ENCODE measurements at regions not wholly inside any gene's neighbourhood (a gene's known extent, or its start where the extent isn't known, plus 50 kb on each side); places are given as distances from the start of the nearest gene placed in this dataset.

DNA sequence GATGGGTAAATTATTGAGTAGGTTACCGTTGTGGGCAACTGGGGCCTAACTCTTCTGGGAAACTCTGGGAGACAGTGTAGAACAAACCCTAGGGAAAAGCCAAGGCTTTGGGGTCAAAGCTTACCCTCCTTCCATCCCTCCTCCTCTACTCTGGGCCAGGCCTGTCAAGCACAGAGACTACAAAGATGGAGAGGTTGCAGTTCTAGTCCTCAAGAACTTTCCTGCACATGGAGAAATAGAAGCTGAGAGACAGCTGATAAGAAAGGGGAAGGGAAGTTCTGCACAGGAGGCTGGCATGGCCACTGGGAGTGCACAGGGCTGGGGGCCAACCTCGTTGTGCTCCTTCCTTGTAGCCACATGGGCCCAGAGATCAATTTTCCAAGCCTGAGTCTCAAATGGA lies 67.2 kb upstream of the ALX4 start:
- Histone ChIP-seq H3K36me3 (ENCODE audit: control insufficient read depth, insufficient read depth, low read length) (no peaks in the 10 kb centered on the region), H3K27me3 (ENCODE audit: control insufficient read depth, insufficient read depth, low read length) (no peaks in the 10 kb centered on the region), H3K79me2 (ENCODE audit: control insufficient read depth, insufficient read depth, low read length) (no peaks in the 10 kb centered on the region), H3K27ac (ENCODE audit: insufficient read depth, low read length) (no peak overlapping the region), H3K4me3 (replicated peaks in 1 of 4; ENCODE audit: control extremely low read depth in 1 of 4, insufficient read depth in 1 of 4, low read depth in 3 of 4, low read length in 4 of 4) (no peak overlapping the region), H3K4me1 (ENCODE audit: control insufficient read depth, extremely low read depth, insufficient read depth, low read length) (no peaks in the 10 kb centered on the region), H3K4me2 (ENCODE audit: extremely low read depth, insufficient read depth, low read length) (no peak overlapping the region), H3K9ac (ENCODE audit: insufficient read depth, low read length) (no peak overlapping the region), H2AFZ (ENCODE audit: low read length) (no peak overlapping the region), H3K9me3 (ENCODE audit: control insufficient read depth, insufficient read depth, low read depth, low read length) (no peaks in the 10 kb centered on the region), H4K20me1 (ENCODE audit: control insufficient read depth, extremely low read depth, insufficient read depth, low read length) (no peaks in the 10 kb centered on the region)
- TF ChIP-seq, protein P1, sequence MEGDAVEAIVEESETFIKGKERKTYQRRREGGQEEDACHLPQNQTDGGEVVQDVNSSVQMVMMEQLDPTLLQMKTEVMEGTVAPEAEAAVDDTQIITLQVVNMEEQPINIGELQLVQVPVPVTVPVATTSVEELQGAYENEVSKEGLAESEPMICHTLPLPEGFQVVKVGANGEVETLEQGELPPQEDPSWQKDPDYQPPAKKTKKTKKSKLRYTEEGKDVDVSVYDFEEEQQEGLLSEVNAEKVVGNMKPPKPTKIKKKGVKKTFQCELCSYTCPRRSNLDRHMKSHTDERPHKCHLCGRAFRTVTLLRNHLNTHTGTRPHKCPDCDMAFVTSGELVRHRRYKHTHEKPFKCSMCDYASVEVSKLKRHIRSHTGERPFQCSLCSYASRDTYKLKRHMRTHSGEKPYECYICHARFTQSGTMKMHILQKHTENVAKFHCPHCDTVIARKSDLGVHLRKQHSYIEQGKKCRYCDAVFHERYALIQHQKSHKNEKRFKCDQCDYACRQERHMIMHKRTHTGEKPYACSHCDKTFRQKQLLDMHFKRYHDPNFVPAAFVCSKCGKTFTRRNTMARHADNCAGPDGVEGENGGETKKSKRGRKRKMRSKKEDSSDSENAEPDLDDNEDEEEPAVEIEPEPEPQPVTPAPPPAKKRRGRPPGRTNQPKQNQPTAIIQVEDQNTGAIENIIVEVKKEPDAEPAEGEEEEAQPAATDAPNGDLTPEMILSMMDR (conservative IDR thresholded peaks at IDR 0.05 in 1 of 2, IDR thresholded peaks at IDR 0.05 in 1 of 2; ENCODE audit: low read depth in 1 of 2, low read length in 2 of 2), result no peak
- TF ChIP-seq EZH2 (IDR thresholded peaks at IDR 0.05; ENCODE audit: low read length, missing control alignments), result no peak
- DNase-seq (ENCODE audit: low read depth in 2 of 2), result no peak

DNA sequence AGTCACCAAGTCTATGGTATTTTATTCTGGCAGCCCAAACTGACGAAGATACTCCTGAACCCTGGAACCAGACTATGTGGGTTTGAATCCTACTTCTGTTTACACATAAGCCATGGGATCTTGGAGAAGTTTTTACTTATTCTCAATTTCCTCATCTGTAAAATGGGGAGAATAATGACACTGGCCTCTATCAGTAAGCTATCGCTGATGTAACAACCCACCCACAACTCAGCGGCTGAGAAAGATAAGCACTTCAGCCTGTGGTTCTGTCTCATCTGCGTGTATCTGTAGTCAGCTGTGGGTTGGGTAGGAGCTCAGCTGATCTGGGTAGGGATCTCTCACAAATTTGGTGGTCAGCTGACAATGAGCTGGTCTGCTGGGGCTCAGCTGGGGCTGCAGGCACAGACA lies 68.0 kb upstream of the ALX4 start:
- Histone ChIP-seq H3K4me1 (ENCODE audit: control insufficient read depth, extremely low read depth, insufficient read depth, low read length) (no peaks in the 10 kb centered on the region), H2AFZ (ENCODE audit: low read length) (no peak overlapping the region), H3K4me3 (replicated peaks in 1 of 4; ENCODE audit: control extremely low read depth in 1 of 4, insufficient read depth in 1 of 4, low read depth in 3 of 4, low read length in 4 of 4) (no peak overlapping the region), H3K79me2 (ENCODE audit: control insufficient read depth, insufficient read depth, low read length) (no peaks in the 10 kb centered on the region), H3K9me3 (ENCODE audit: control insufficient read depth, insufficient read depth, low read depth, low read length) (no peaks in the 10 kb centered on the region), H3K9ac (ENCODE audit: insufficient read depth, low read length) (no peak overlapping the region), H3K4me2 (ENCODE audit: extremely low read depth, insufficient read depth, low read length) (no peak overlapping the region), H4K20me1 (ENCODE audit: control insufficient read depth, extremely low read depth, insufficient read depth, low read length) (no peaks in the 10 kb centered on the region), H3K27me3 (ENCODE audit: control insufficient read depth, insufficient read depth, low read length) (no peaks in the 10 kb centered on the region), H3K27ac (ENCODE audit: insufficient read depth, low read length) (no peak overlapping the region), H3K36me3 (ENCODE audit: control insufficient read depth, insufficient read depth, low read length) (no peaks in the 10 kb centered on the region)
- DNase-seq (ENCODE audit: low read depth in 2 of 2), result no peak
- TF ChIP-seq, protein P1 (conservative IDR thresholded peaks at IDR 0.05 in 1 of 2, IDR thresholded peaks at IDR 0.05 in 1 of 2; ENCODE audit: low read depth in 1 of 2, low read length in 2 of 2), result no peak
- no peak for TF ChIP-seq EZH2 (IDR thresholded peaks at IDR 0.05; ENCODE audit: low read length, missing control alignments)

DNA sequence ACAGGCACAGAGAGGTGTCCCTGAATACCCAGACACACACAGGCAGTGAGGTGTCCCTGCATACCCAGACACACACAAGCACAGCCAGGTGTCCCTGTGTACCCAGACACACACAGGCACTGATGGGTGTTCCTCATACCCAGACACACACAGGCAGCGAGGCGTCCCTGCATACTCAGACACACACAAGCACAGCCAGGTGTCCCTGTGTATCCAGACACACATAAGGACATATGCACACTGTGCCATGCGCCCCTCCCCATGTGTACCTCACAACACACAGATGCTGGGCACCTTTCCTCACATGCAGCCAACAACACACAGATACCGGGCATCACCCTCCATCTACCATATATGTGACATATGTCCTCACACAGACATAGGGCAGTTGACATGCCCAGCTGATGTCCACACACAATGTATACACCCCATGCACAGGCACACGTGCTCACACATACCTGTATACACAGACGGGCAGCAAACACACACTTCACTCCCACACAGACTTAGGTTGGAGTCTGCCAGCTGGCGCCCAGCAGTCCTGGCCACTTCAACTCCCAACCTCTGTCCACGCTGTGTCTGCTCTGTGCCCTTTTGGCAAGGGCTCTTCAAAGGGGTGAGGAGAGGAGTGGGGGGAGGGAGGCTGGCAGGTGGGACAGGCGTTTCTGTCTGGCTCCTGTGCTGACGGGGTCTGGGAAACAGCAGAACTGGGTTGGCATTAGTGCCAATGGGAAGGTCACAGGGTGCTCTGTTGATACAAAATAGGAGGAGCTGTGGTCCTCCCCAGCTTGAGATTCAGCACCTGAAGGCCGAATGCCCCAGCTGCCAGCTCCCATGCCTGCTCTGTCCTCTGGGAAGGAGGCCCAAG lies 69.4 kb upstream of the ALX4 start:
- Histone ChIP-seq H3K27ac (ENCODE audit: insufficient read depth, low read length) (no peak overlapping the region), H3K4me1 (ENCODE audit: control insufficient read depth, extremely low read depth, insufficient read depth, low read length) (no peaks in the 10 kb centered on the region), H2AFZ (ENCODE audit: low read length) (no peak overlapping the region), H3K4me2 (ENCODE audit: extremely low read depth, insufficient read depth, low read length) (no peak overlapping the region), H3K36me3 (ENCODE audit: control insufficient read depth, insufficient read depth, low read length) (no peaks in the 10 kb centered on the region), H3K9me3 (ENCODE audit: control insufficient read depth, insufficient read depth, low read depth, low read length) (no peaks in the 10 kb centered on the region), H3K4me3 (replicated peaks in 1 of 4; ENCODE audit: control extremely low read depth in 1 of 4, insufficient read depth in 1 of 4, low read depth in 3 of 4, low read length in 4 of 4) (no peak overlapping the region), H3K79me2 (ENCODE audit: control insufficient read depth, insufficient read depth, low read length) (no peaks in the 10 kb centered on the region), H3K9ac (ENCODE audit: insufficient read depth, low read length) (no peak overlapping the region), H3K27me3 (ENCODE audit: control insufficient read depth, insufficient read depth, low read length) (no peaks in the 10 kb centered on the region), H4K20me1 (ENCODE audit: control insufficient read depth, extremely low read depth, insufficient read depth, low read length) (no peaks in the 10 kb centered on the region)
- DNase-seq (ENCODE audit: low read depth in 2 of 2), result no peak
- TF ChIP-seq, protein P1 (conservative IDR thresholded peaks at IDR 0.05 in 1 of 2, IDR thresholded peaks at IDR 0.05 in 1 of 2; ENCODE audit: low read depth in 1 of 2, low read length in 2 of 2), result no peak
- TF ChIP-seq EZH2 (IDR thresholded peaks at IDR 0.05; ENCODE audit: low read length, missing control alignments), result no peak

Data from fibroblast of lung (primary cell).